ENCODE measurements at regions not wholly inside any gene's neighbourhood (a gene's known extent, or its start where the extent isn't known, plus 50 kb on each side); places are given as distances from the start of the nearest gene placed in this dataset.
A peak's percentile ranks its signal among the peaks of the same experiment; 100 is the strongest.

GRCh38 chr5:163569284-163569683 lies 63.9 kb downstream of the MAT2B start:
- Histone ChIP-seq H3K9me3 (ENCODE audit: severe bottlenecking) (no peaks in the 10 kb centered on the region), H3K4me1 (ENCODE audit: insufficient read depth, poor library complexity, severe bottlenecking) (peaks cover 3% of the 10 kb centered on the region), H3K36me3 (ENCODE audit: low read depth) (no peaks in the 10 kb centered on the region), H3K4me3 (ENCODE audit: severe bottlenecking) (no peak overlapping the region), H3K27ac (ENCODE audit: poor library complexity, severe bottlenecking) (no peak overlapping the region), H3K27me3 (ENCODE audit: insufficient read depth, poor library complexity, severe bottlenecking) (peaks cover 39% of the 10 kb centered on the region)
- TF ChIP-seq CTCF (IDR thresholded peaks at IDR 0.05; ENCODE audit: poor library complexity, severe bottlenecking), result peak; percentile 63
- DNase-seq (ENCODE audit: low spot score) (no peak), ATAC-seq (ENCODE audit: low read depth) (no peak)

GRCh38 chr5:163571744-163572143 lies 66.3 kb downstream of the MAT2B start:
- Histone ChIP-seq H3K36me3 (ENCODE audit: low read depth) (no peaks in the 10 kb centered on the region), H3K4me3 (ENCODE audit: severe bottlenecking) (no peak overlapping the region), H3K4me1 (ENCODE audit: insufficient read depth, poor library complexity, severe bottlenecking) (peaks cover 3% of the 10 kb centered on the region), H3K27ac (ENCODE audit: poor library complexity, severe bottlenecking) (no peak overlapping the region), H3K27me3 (ENCODE audit: insufficient read depth, poor library complexity, severe bottlenecking) (peaks cover 19% of the 10 kb centered on the region), H3K9me3 (ENCODE audit: severe bottlenecking) (no peaks in the 10 kb centered on the region)
- DNase-seq (ENCODE audit: low spot score) (no peak), ATAC-seq (ENCODE audit: low read depth) (peak; percentile 87)
- TF ChIP-seq CTCF (IDR thresholded peaks at IDR 0.05; ENCODE audit: poor library complexity, severe bottlenecking), result no peak

GRCh38 chr5:163574472-163575440 lies 69.3 kb downstream of the MAT2B start:
- H3K9me3 ChIP-seq (ENCODE audit: severe bottlenecking), result no peaks in the 10 kb centered on the region
- no peak for ATAC-seq (ENCODE audit: low read depth)
- no peak for DNase-seq (ENCODE audit: low spot score)
- no peaks in the 10 kb centered on the region for H3K36me3 ChIP-seq (ENCODE audit: low read depth)
- H3K27me3 ChIP-seq (ENCODE audit: insufficient read depth, poor library complexity, severe bottlenecking), result peaks cover 10% of the 10 kb centered on the region
- TF ChIP-seq CTCF (IDR thresholded peaks at IDR 0.05; ENCODE audit: poor library complexity, severe bottlenecking), result no peak
- no peak overlapping the region for H3K27ac ChIP-seq (ENCODE audit: poor library complexity, severe bottlenecking)
- H3K4me1 ChIP-seq (ENCODE audit: insufficient read depth, poor library complexity, severe bottlenecking), result peaks cover 3% of the 10 kb centered on the region
- H3K4me3 ChIP-seq (ENCODE audit: severe bottlenecking), result no peak overlapping the region

- ATAC-seq (ENCODE audit: low read depth) (no peak), DNase-seq (ENCODE audit: low spot score) (no peak)
- TF ChIP-seq CTCF (IDR thresholded peaks at IDR 0.05; ENCODE audit: poor library complexity, severe bottlenecking), result no peak
- H3K4me1 ChIP-seq (ENCODE audit: insufficient read depth, poor library complexity, severe bottlenecking), result no peaks in the 10 kb centered on the region
- no peak overlapping the region for H3K4me3 ChIP-seq (ENCODE audit: severe bottlenecking)
- H3K27me3 ChIP-seq (ENCODE audit: insufficient read depth, poor library complexity, severe bottlenecking), result peaks cover 10% of the 10 kb centered on the region
- no peak overlapping the region for H3K27ac ChIP-seq (ENCODE audit: poor library complexity, severe bottlenecking)
- no peaks in the 10 kb centered on the region for H3K9me3 ChIP-seq (ENCODE audit: severe bottlenecking)
- no peaks in the 10 kb centered on the region for H3K36me3 ChIP-seq (ENCODE audit: low read depth)
These were observed 73.2 kb downstream of the MAT2B start for GRCh38 chr5:163578652-163579051.

- Histone ChIP-seq H3K27ac (ENCODE audit: poor library complexity, severe bottlenecking) (no peak overlapping the region), H3K4me1 (ENCODE audit: insufficient read depth, poor library complexity, severe bottlenecking) (no peaks in the 10 kb centered on the region), H3K9me3 (ENCODE audit: severe bottlenecking) (no peaks in the 10 kb centered on the region), H3K4me3 (ENCODE audit: severe bottlenecking) (no peak overlapping the region), H3K36me3 (ENCODE audit: low read depth) (no peaks in the 10 kb centered on the region), H3K27me3 (ENCODE audit: insufficient read depth, poor library complexity, severe bottlenecking) (peaks cover 10% of the 10 kb centered on the region)
- ATAC-seq (ENCODE audit: low read depth), result no peak
- no peak for DNase-seq (ENCODE audit: low spot score)
- TF ChIP-seq CTCF (IDR thresholded peaks at IDR 0.05; ENCODE audit: poor library complexity, severe bottlenecking), result no peak
These were observed 74.3 kb downstream of the MAT2B start for GRCh38 chr5:163579729-163580128.
